Hepatic stellate cell (primary cell): ENCODE measurements at regions not wholly inside any gene's neighbourhood (a gene's known extent, or its start where the extent isn't known, plus 50 kb on each side); places are given as distances from the start of the nearest gene placed in this dataset.
A peak's percentile ranks its signal among the peaks of the same experiment; 100 is the strongest.

Experiments used
- DNase-seq: peaks from one replicate; pipeline ENCODE4 v3.0.0; 2011; ENCODE audit warnings: low spot score

DNA sequence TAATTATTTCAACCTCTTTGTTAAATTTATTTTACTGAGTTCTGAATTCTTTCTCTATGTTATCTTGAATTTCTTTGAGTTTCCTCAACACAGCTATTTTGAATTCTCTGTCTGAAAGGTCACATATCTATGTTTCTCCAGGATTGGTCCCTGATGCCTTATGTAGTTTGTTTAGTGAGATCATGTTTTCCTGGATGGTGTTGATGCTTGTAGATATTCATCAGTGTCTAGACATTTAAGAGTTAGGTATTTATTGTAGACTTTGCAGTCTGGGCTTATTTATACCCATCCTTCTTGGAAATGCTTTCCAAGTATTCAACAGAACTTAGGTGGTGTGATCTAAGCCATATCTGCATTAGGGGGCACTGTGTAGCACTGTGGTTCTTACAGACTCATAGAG, 70.2 kb upstream of the SLC27A6 start:
- no peak for DNase-seq

DNA sequence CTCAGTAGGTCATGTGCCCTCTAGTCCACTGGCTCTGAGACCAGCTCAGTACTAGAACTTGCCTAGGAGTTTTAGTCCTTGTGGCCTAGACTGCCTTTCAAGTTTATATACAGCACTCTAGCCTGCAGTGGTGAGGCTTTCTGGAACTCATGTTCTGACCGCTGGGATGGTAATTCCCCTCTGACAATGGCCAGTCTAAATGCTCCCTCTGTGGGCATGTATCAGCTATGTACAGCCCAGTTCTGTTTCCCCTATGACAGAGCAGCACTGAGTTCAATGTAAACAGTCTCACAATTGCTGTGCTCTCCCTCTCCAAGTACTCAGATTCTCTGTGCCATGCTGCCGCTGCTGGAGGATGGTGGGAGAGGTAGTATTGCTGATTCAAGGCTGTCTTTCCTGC, 68.6 kb upstream of the SLC27A6 start:
- DNase-seq = no peak

DNA sequence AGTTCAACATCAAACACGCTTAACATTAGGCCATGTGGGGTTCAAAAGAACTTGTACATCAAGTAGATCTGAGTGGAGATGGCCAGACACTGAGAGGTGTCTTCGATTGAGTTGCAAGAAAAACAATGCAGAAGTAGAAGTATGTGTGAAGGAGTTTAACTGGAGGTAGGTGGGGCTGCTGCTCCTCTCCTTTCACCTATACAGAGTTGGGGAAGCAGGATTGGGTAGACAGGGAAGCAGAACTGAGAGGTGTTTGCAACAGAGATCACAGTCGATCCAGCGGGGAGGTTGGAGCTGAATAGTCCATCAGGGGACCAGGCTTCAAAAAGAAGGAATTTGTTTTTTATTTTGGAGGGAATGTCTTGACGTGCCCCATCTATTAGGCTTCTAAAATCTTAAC, 61.7 kb upstream of the SLC27A6 start:
- no peak for DNase-seq

DNA sequence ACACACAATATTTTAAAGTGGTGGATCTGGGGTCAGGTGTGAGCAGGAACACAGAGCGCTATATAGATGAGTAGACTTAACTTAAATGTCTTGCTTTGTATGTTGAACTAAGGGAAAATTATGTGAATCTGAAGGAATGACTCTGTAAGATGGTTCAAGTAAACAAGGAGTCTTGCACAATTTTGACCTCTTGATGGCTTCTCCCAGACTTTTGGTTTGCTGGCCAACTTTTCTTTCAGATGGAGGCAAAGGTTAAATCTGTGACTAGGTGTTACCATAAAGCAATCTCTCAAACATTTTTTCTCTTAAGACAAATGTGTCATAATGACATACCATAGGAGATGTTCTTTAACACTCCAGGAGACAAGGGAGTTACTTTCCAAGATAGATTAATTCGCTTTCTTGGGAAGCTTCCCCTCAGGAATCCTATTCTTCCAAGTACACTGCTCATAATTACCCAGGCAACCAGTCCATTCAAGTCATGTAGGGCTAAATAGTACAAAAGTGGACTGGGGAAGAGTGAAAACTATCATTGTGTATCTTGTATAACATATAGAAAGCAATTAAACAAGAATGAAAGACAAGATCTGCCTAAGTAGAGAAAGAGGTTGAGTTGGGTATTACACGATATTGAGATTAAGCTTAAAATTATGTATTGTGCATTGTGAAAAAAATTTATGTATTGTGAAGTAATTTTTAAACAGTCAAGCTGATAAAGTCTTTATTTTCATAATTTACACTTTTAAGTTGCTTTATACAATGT, 60.3 kb upstream of the SLC27A6 start:
- DNase-seq = no peak

DNA sequence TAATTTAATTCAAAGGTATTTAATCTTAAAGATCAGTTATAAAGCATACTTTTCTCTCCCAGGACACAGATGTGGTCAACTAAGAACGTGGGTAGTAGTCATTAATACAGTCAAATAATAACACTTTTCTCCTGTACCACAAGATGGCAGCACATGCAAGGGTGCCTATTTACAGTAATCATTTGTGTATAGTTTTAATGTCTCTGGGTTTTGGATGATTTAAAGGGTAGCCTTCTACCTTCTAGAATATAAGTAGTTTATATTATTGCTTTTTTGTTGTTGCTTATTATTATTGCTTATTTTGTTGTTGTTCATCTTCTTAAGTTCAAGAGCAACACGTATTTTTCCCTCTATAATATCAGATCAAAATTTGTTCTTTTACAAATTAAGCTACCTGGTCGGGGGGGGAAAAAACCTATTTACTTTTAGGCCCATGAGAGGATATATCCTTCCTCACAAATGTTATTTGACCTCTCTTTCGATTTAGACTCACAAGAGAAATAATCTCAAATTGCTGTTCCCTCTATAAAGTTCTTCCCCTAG, 59.6 kb upstream of the SLC27A6 start:
- DNase-seq = peak; percentile 8

DNA sequence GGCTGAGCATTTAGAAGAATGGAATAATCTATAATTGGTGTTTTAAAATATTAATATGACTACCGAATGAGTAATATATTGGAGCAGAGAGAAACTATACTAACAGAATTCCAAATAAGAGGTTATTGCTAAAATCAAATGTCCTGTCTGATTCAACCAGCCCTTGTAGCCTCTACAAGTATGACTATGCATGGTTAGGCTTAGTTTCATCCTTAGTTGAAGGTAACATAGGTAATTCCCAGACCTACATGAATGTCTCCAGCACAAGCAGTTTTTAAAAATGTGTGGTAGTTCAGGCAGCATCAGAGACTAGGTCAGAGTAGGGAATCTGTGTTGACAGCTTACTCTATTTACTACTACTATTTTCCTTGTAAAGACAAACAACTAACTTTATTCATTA, 51.7 kb upstream of the SLC27A6 start:
- no peak for DNase-seq
